PC-9 (cell line): ENCODE measurements at regions not wholly inside any gene's neighbourhood (a gene's known extent, or its start where the extent isn't known, plus 50 kb on each side); places are given as distances from the start of the nearest gene placed in this dataset.

Experiments
- BruUV-seq: library from RNA; stranded (reverse); fragments of 400-500 nt; replicated peaks from 2 replicates; lab custom pipeline; 2021; lab: Mats Ljungman, UMichigan
- CTCF ChIA-PET: fragments of 300-600 bp; sonication (Branson Sonifier 250); formaldehyde crosslinking; loops from one replicate; lab custom pipeline; 2022; ENCODE audit warnings: antibody characterized with exemption; lab: Charles Lee
- POLR2A ChIA-PET: fragments of 300-600 bp; sonication (Branson Sonifier 250); formaldehyde crosslinking; loops from one replicate; lab custom pipeline; 2022; ENCODE audit warnings: antibody characterized with exemption; ENCODE audit not compliant: unreplicated experiment; lab: Charles Lee
- DNase-seq, 2 experiments: peaks; one replicate each; pipeline versions ENCODE4 v3.0.0 to v3.0.0-alpha.2; 2015 to 2022; ENCODE audit warnings: mixed read lengths in 1 of 2
- H2AFZ ChIP-seq: fragments of 200-600 bp; sonication (generic); 2 replicates; pipeline ENCODE4 v1.8.1; 2017; ENCODE audit warnings: antibody characterized with exemption
- H3F3A ChIP-seq: fragments of 200-600 bp; sonication (generic); 2 replicates; pipeline ENCODE4 v1.8.1; 2017; ENCODE audit warnings: antibody characterized with exemption, mild to moderate bottlenecking, low read depth; ENCODE audit not compliant: insufficient read depth
- H3K27ac ChIP-seq: fragments of 200-600 bp; sonication (generic); 2 replicates; pipeline ENCODE4 v1.6.1; 2016; ENCODE audit warnings: mixed run types
- H3K27me3 ChIP-seq: fragments of 200-600 bp; sonication (generic); 2 replicates; pipeline ENCODE4 v1.6.1; 2016; ENCODE audit warnings: low read depth, mixed run types; ENCODE audit not compliant: insufficient read depth
- H3K36me3 ChIP-seq: fragments of 200-600 bp; sonication (generic); 2 replicates; pipeline ENCODE4 v1.6.1; 2016; ENCODE audit warnings: low read depth, mixed run types
- H3K4me1 ChIP-seq: fragments of 200-600 bp; sonication (generic); replicated peaks from 2 replicates; pipeline ENCODE4 v1.6.1; 2016; ENCODE audit warnings: mixed run types; ENCODE audit not compliant: insufficient read depth
- H3K4me2 ChIP-seq: fragments of 200-600 bp; sonication (generic); 2 replicates; pipeline ENCODE4 v1.6.1; 2017; ENCODE audit warnings: mixed run types
- H3K4me3 ChIP-seq: fragments of 200-600 bp; sonication (generic); 2 replicates; pipeline ENCODE4 v1.6.1; 2016; ENCODE audit warnings: mixed run types
- H3K79me2 ChIP-seq: fragments of 200-600 bp; sonication (generic); 2 replicates; pipeline ENCODE4 v1.6.1; 2017; ENCODE audit warnings: low read depth, mixed run types
- H3K9me2 ChIP-seq: fragments of 200-600 bp; sonication (generic); 2 replicates; pipeline ENCODE4 v1.8.1; 2017; ENCODE audit warnings: mild to moderate bottlenecking; ENCODE audit not compliant: insufficient read depth
- H3K9me3 ChIP-seq: fragments of 200-600 bp; sonication (generic); 2 replicates; pipeline ENCODE4 v1.8.1; 2016; ENCODE audit warnings: low read depth; ENCODE audit not compliant: insufficient read depth
- H4K20me1 ChIP-seq: fragments of 200-600 bp; sonication (generic); 2 replicates; pipeline ENCODE4 v1.8.1; 2017; ENCODE audit not compliant: insufficient read depth
- CTCF ChIP-seq: fragments of 200-600 bp; sonication (generic); conservative IDR thresholded peaks from 2 replicates; pipeline ENCODE4 v1.6.1; 2017; ENCODE audit warnings: mixed run types, antibody characterized with exemption, mild to moderate bottlenecking, moderate library complexity
- EZH2 ChIP-seq: fragments of 200-600 bp; sonication (generic); IDR thresholded peaks from 2 replicates; pipeline ENCODE4 v1.8.0; 2017; ENCODE audit warnings: antibody characterized with exemption, low read depth
- intact Hi-C: fragments of 100-400 bp; cut with micrococcal nuclease; formaldehyde crosslinking; loops from one replicate; pipeline ENCODE4 v1.10.0; 2022; ENCODE audit not compliant: unreplicated experiment

- ChIA-PET CTCF (no interaction called here), POLR2A (no interaction called here)
- no TSS peak for BruUV-seq
- TF ChIP-seq EZH2, result no peak
- no peak for TF ChIP-seq CTCF
- Histone ChIP-seq H3K27me3 (no peaks in the 10 kb centered on the region), H3K36me3 (no peaks in the 10 kb centered on the region), H3K9me2 (no peaks in the 10 kb centered on the region), H3K4me2 (no peak overlapping the region), H4K20me1 (no peaks in the 10 kb centered on the region), H3F3A (no peaks in the 10 kb centered on the region), H3K79me2 (no peaks in the 10 kb centered on the region), H3K4me3 (no peak overlapping the region), H3K9me3 (no peaks in the 10 kb centered on the region), H3K27ac (no peak overlapping the region), H2AFZ (no peak overlapping the region), H3K4me1 (no peaks in the 10 kb centered on the region)
- no peak for DNase-seq
- intact Hi-C loops, result no loop called here
Measured at GRCh38 chr4:133452678-133453077, 303.6 kb downstream of the PCDH10 start.

- no peak overlapping the region for H3K4me3 ChIP-seq
- no peak overlapping the region for H2AFZ ChIP-seq
- H3K27me3 ChIP-seq, result no peaks in the 10 kb centered on the region
- H3K27ac ChIP-seq, result no peak overlapping the region
- no peaks in the 10 kb centered on the region for H3K36me3 ChIP-seq
- H4K20me1 ChIP-seq, result no peaks in the 10 kb centered on the region
- H3K79me2 ChIP-seq, result no peaks in the 10 kb centered on the region
- H3K9me3 ChIP-seq, result no peaks in the 10 kb centered on the region
- POLR2A ChIA-PET, result no interaction called here
- intact Hi-C loops, result no loop called here
- CTCF ChIA-PET, result no interaction called here
- TF ChIP-seq EZH2, result no peak
- TF ChIP-seq CTCF, result no peak
- H3K9me2 ChIP-seq, result no peaks in the 10 kb centered on the region
- BruUV-seq, result no TSS peak
- no peaks in the 10 kb centered on the region for H3K4me1 ChIP-seq
- no peak for DNase-seq
- H3K4me2 ChIP-seq, result no peak overlapping the region
- H3F3A ChIP-seq, result no peaks in the 10 kb centered on the region
Measured at GRCh38 chr4:133450813-133451212, 301.7 kb downstream of the PCDH10 start.

GRCh38 chr4:133440404-133440803 is 291.3 kb downstream of the PCDH10 start:
- Histone ChIP-seq H3K79me2 (no peaks in the 10 kb centered on the region), H3K27ac (no peak overlapping the region), H3K4me2 (no peak overlapping the region), H3F3A (no peaks in the 10 kb centered on the region), H2AFZ (no peak overlapping the region), H3K4me3 (no peak overlapping the region), H3K9me2 (no peaks in the 10 kb centered on the region), H3K36me3 (no peaks in the 10 kb centered on the region), H3K27me3 (no peaks in the 10 kb centered on the region), H3K9me3 (no peaks in the 10 kb centered on the region), H4K20me1 (no peaks in the 10 kb centered on the region; the same call in 1 of the 2 replicates), H3K4me1 (no peaks in the 10 kb centered on the region)
- no TSS peak for BruUV-seq
- TF ChIP-seq CTCF (no peak), EZH2 (no peak)
- ChIA-PET POLR2A (no interaction called here), CTCF (no interaction called here)
- intact Hi-C loops, result no loop called here
- no peak for DNase-seq
